Naive B cell (primary cell): ENCODE measurements at regions not wholly inside any gene's neighbourhood (a gene's known extent, or its start where the extent isn't known, plus 50 kb on each side); places are given as distances from the start of the nearest gene placed in this dataset.
"Not testable (repeated sequence)": the region's sequence is repeated elsewhere in the genome, so short reads cannot be mapped to it uniquely, and the experiment has no call there.

Experiments used
- ATAC-seq, 2 donors: fragments of 150-1000 bp; cut with Tn5 transposase; 2 replicates each; pipeline ENCODE4 v1.10.0; 2021; ENCODE audit warnings: low read depth in 2 of 2, mild to moderate bottlenecking in 2 of 2, moderate library complexity in 2 of 2
- DNase-seq: peaks from one replicate; pipeline ENCODE4 v3.0.0; 2022
- H3K27ac Mint-ChIP-seq, 6 donors: one replicate each; pipeline ENCODE4 v1.8.0; 2020 to 2022; ENCODE audit warnings: mild to moderate bottlenecking in 6 of 6, mixed read lengths in 6 of 6, moderate library complexity in 5 of 6, inconsistent platforms in 2 of 6
- H3K27me3 Mint-ChIP-seq, 3 donors: one replicate each; pipeline ENCODE4 v1.8.0; 2021 to 2022; ENCODE audit warnings: mixed read lengths in 3 of 3, mild to moderate bottlenecking in 1 of 3
- H3K36me3 Mint-ChIP-seq, 2 donors: one replicate each; pipeline ENCODE4 v1.8.0; 2020 to 2022; ENCODE audit warnings: mixed read lengths in 2 of 2, inconsistent platforms in 1 of 2, mild to moderate bottlenecking in 1 of 2
- H3K4me1 Mint-ChIP-seq, 3 donors: one replicate each; pipeline ENCODE4 v1.8.0; 2020 to 2022; ENCODE audit warnings: mixed read lengths in 3 of 3, inconsistent platforms in 1 of 3, mild to moderate bottlenecking in 1 of 3, moderate library complexity in 1 of 3
- H3K4me3 Mint-ChIP-seq, 8 donors: one replicate each; pipeline ENCODE4 v1.8.0; 2020 to 2022; ENCODE audit warnings: mild to moderate bottlenecking in 8 of 8, mixed read lengths in 8 of 8, moderate library complexity in 8 of 8, inconsistent platforms in 2 of 8
- H3K9me3 Mint-ChIP-seq, 7 donors: one replicate each; pipeline ENCODE4 v1.8.0; 2020 to 2022; ENCODE audit warnings: mixed read lengths in 7 of 7, mild to moderate bottlenecking in 5 of 7, inconsistent platforms in 2 of 7, moderate library complexity in 1 of 7

- ATAC-seq (no peak), DNase-seq (no peak)
- Mint-ChIP-seq H3K27me3 (no peaks in the 10 kb centered on the region), H3K36me3 (no peaks in the 10 kb centered on the region), H3K27ac (no peak overlapping the region), H3K4me1 (no peaks in the 10 kb centered on the region), H3K9me3 (peaks cover 0 to 15% (median 5%) of the 10 kb centered on the region in 7 donors), H3K4me3 (no peak overlapping the region)
Measured at GRCh38 chr16:64696866-64697265, 425.0 kb downstream of the CDH11 start.

- Mint-ChIP-seq H3K9me3 (peaks cover 0 to 14% (median 5%) of the 10 kb centered on the region in 7 donors), H3K36me3 (no peaks in the 10 kb centered on the region), H3K27ac (no peak overlapping the region), H3K4me3 (no peak overlapping the region), H3K4me1 (no peaks in the 10 kb centered on the region), H3K27me3 (no peaks in the 10 kb centered on the region)
- ATAC-seq (no peak), DNase-seq (no peak)
Measured at GRCh38 chr16:64695684-64696083, 426.2 kb downstream of the CDH11 start.

GRCh38 chr16:64693946-64694345, 427.9 kb downstream of the CDH11 start:
- Mint-ChIP-seq H3K27ac (no peak overlapping the region), H3K4me1 (no peaks in the 10 kb centered on the region), H3K4me3 (no peak overlapping the region), H3K9me3 (peaks cover 0 to 10% (median 5%) of the 10 kb centered on the region in 7 donors), H3K36me3 (no peaks in the 10 kb centered on the region), H3K27me3 (no peaks in the 10 kb centered on the region)
- ATAC-seq (no peak), DNase-seq (no peak)

GRCh38 chr16:64687786-64688185, 434.1 kb downstream of the CDH11 start:
- no peaks in the 10 kb centered on the region for H3K4me1 Mint-ChIP-seq
- H3K9me3 Mint-ChIP-seq: peaks cover 0 to 10% (median 6%) of the 10 kb centered on the region in 7 donors
- H3K27ac Mint-ChIP-seq: no peak overlapping the region
- ATAC-seq (no peak), DNase-seq (no peak)
- no peaks in the 10 kb centered on the region for H3K27me3 Mint-ChIP-seq
- no peak overlapping the region for H3K4me3 Mint-ChIP-seq
- no peaks in the 10 kb centered on the region for H3K36me3 Mint-ChIP-seq

- no peaks in the 10 kb centered on the region for H3K36me3 Mint-ChIP-seq
- no peaks in the 10 kb centered on the region for H3K27me3 Mint-ChIP-seq
- H3K27ac Mint-ChIP-seq: no peak overlapping the region
- H3K4me3 Mint-ChIP-seq: no peak overlapping the region
- DNase-seq: no peak
- H3K9me3 Mint-ChIP-seq: peaks cover 0 to 10% (median 6%) of the 10 kb centered on the region in 7 donors
- no peak for ATAC-seq
- H3K4me1 Mint-ChIP-seq: no peaks in the 10 kb centered on the region
Measured at GRCh38 chr16:64687123-64687522, 434.7 kb downstream of the CDH11 start.

- Mint-ChIP-seq H3K9me3 (peaks cover 0 to 16% (median 7%) of the 10 kb centered on the region in 7 donors), H3K27ac (no peak overlapping the region), H3K36me3 (no peaks in the 10 kb centered on the region), H3K4me1 (no peaks in the 10 kb centered on the region), H3K27me3 (no peaks in the 10 kb centered on the region), H3K4me3 (no peak overlapping the region)
- DNase-seq: no peak
- ATAC-seq: no peak
Measured at GRCh38 chr16:64679976-64680690, 441.7 kb downstream of the CDH11 start.

- H3K27me3 Mint-ChIP-seq: no peaks in the 10 kb centered on the region
- H3K36me3 Mint-ChIP-seq: no peaks in the 10 kb centered on the region
- H3K27ac Mint-ChIP-seq: no peak overlapping the region
- no peak overlapping the region for H3K4me3 Mint-ChIP-seq
- H3K4me1 Mint-ChIP-seq: no peaks in the 10 kb centered on the region
- ATAC-seq: no peak
- DNase-seq: no peak
- peaks cover 0 to 23% (median 6%) of the 10 kb centered on the region in 7 donors for H3K9me3 Mint-ChIP-seq
Measured at GRCh38 chr16:64669573-64669972, 452.3 kb downstream of the CDH11 start.

- ATAC-seq (no peak), DNase-seq (no peak)
- Mint-ChIP-seq H3K4me3 (no peak overlapping the region), H3K27me3 (no peaks in the 10 kb centered on the region), H3K4me1 (no peaks in the 10 kb centered on the region), H3K27ac (no peak overlapping the region), H3K36me3 (no peaks in the 10 kb centered on the region), H3K9me3 (peaks cover 0 to 9% (median 3%) of the 10 kb centered on the region in 7 donors)
Measured at GRCh38 chr16:64667334-64667877, 454.5 kb downstream of the CDH11 start.

GRCh38 chr16:64662312-64662711, 459.6 kb downstream of the CDH11 start:
- not testable (repeated sequence) for H3K36me3 Mint-ChIP-seq, DNase-seq, H3K9me3 Mint-ChIP-seq, H3K4me1 Mint-ChIP-seq, H3K27me3 Mint-ChIP-seq, ATAC-seq, H3K27ac Mint-ChIP-seq, H3K4me3 Mint-ChIP-seq

- Mint-ChIP-seq H3K27ac (no peak overlapping the region), H3K4me1 (no peaks in the 10 kb centered on the region), H3K27me3 (no peaks in the 10 kb centered on the region), H3K4me3 (no peak overlapping the region), H3K36me3 (no peaks in the 10 kb centered on the region), H3K9me3 (peaks cover 0 to 5% (median 3%) of the 10 kb centered on the region in 7 donors)
- DNase-seq (no peak), ATAC-seq (no peak)
Measured at GRCh38 chr16:64659866-64660265, 462.0 kb downstream of the CDH11 start.

- no peaks in the 10 kb centered on the region for H3K4me1 Mint-ChIP-seq
- no peaks in the 10 kb centered on the region for H3K27me3 Mint-ChIP-seq
- no peak for ATAC-seq
- H3K36me3 Mint-ChIP-seq: no peaks in the 10 kb centered on the region
- H3K4me3 Mint-ChIP-seq: no peak overlapping the region
- DNase-seq: no peak
- H3K9me3 Mint-ChIP-seq: peaks cover 0 to 9% (median 3%) of the 10 kb centered on the region in 7 donors
- no peak overlapping the region for H3K27ac Mint-ChIP-seq
Measured at GRCh38 chr16:64657316-64658011, 464.4 kb downstream of the CDH11 start.

- no peak for ATAC-seq
- Mint-ChIP-seq H3K36me3 (no peaks in the 10 kb centered on the region), H3K27me3 (no peaks in the 10 kb centered on the region), H3K9me3 (peaks cover 0 to 9% (median 2%) of the 10 kb centered on the region in 7 donors), H3K27ac (no peak overlapping the region), H3K4me1 (no peaks in the 10 kb centered on the region), H3K4me3 (no peak overlapping the region)
- no peak for DNase-seq
Measured at GRCh38 chr16:64656471-64656870, 465.4 kb downstream of the CDH11 start.

GRCh38 chr16:64654178-64654577, 467.7 kb downstream of the CDH11 start:
- DNase-seq (no peak), ATAC-seq (no peak)
- no peaks in the 10 kb centered on the region for H3K27me3 Mint-ChIP-seq
- no peak overlapping the region for H3K4me3 Mint-ChIP-seq
- H3K9me3 Mint-ChIP-seq: peaks cover 0 to 9% (median 6%) of the 10 kb centered on the region in 7 donors
- H3K27ac Mint-ChIP-seq: no peak overlapping the region
- no peaks in the 10 kb centered on the region for H3K4me1 Mint-ChIP-seq
- no peaks in the 10 kb centered on the region for H3K36me3 Mint-ChIP-seq

- Mint-ChIP-seq H3K4me1 (no peaks in the 10 kb centered on the region), H3K27ac (no peak overlapping the region), H3K4me3 (no peak overlapping the region), H3K36me3 (no peaks in the 10 kb centered on the region), H3K9me3 (peaks cover 0 to 15% (median 5%) of the 10 kb centered on the region in 7 donors), H3K27me3 (no peaks in the 10 kb centered on the region)
- DNase-seq: no peak
- ATAC-seq: no peak
Measured at GRCh38 chr16:64648282-64648681, 473.6 kb downstream of the CDH11 start.
